Upper lobe of left lung (tissue), 4 donors: ENCODE measurements at regions not wholly inside any gene's neighbourhood (a gene's known extent, or its start where the extent isn't known, plus 50 kb on each side); places are given as distances from the start of the nearest gene placed in this dataset.

ENCODE experiments used
- EP300 ChIP-seq, 4 donors: sonication (generic); formaldehyde crosslinking; IDR thresholded peaks; one replicate each; pipeline ENCODE4 v1.5.1; 2017; ENCODE audit warnings: antibody characterized with exemption in 4 of 4, control low read depth in 2 of 4
- POLR2A ChIP-seq, 4 donors: fragments of 450-650 bp; IDR thresholded peaks; one replicate each; pipeline ENCODE4 v1.5.1; 2016 to 2017; ENCODE audit warnings: antibody characterized with exemption in 4 of 4, mild to moderate bottlenecking in 2 of 4
- POLR2AphosphoS5 ChIP-seq, 2 donors: sonication (generic); formaldehyde crosslinking; IDR thresholded peaks; one replicate each; pipeline ENCODE4 v1.5.1; 2017; ENCODE audit warnings: antibody characterized with exemption in 2 of 2
- TF ChIP-seq, protein P1 (sequence below), 6 experiments: fragments of 450-650 bp in 4 of 6; fragments of 200-600 bp in 2 of 6; sonication (generic) in 2 of 6; IDR thresholded peaks; one replicate each; pipeline ENCODE4 v1.5.1; 2016 to 2019; ENCODE audit warnings: antibody characterized with exemption in 6 of 6

DNA sequence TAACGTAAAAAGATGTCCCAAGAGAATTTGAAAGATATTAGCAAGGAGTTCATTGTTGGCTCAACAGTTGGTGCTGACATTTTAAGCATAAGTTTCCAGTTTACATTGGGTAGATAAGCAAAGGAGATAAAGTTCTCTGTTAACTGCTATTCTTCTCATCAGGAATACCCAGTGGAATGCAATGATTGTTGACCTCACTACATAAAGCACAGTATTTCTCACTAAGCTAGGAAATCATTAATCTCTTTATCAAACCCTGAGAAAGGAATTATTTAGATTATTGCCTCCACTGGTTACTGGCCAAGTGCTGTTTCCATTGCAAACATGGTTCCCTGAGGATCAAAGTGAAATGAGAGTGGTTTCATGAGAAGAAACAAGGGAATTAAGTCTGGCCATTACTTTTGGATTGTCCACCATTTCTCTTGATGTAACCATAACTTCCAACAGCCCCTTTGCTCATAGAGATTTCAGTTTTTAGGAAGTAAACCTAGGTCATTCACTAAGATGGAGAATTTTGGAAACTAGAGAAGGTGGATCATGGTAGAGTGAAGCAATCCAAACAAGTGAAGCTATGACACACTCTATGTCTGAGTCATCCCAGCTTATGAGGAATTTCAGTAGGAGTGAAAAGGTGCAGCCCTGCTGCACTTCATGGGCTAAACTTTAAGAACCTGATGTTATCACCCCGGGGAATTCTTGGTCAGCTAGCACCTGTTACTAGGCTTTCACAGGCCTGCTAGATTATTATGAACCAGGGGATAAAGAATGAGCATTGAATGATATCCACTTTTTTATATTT lies 163.4 kb downstream of the AREG start:
- TF ChIP-seq, protein P1, sequence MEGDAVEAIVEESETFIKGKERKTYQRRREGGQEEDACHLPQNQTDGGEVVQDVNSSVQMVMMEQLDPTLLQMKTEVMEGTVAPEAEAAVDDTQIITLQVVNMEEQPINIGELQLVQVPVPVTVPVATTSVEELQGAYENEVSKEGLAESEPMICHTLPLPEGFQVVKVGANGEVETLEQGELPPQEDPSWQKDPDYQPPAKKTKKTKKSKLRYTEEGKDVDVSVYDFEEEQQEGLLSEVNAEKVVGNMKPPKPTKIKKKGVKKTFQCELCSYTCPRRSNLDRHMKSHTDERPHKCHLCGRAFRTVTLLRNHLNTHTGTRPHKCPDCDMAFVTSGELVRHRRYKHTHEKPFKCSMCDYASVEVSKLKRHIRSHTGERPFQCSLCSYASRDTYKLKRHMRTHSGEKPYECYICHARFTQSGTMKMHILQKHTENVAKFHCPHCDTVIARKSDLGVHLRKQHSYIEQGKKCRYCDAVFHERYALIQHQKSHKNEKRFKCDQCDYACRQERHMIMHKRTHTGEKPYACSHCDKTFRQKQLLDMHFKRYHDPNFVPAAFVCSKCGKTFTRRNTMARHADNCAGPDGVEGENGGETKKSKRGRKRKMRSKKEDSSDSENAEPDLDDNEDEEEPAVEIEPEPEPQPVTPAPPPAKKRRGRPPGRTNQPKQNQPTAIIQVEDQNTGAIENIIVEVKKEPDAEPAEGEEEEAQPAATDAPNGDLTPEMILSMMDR (IDR thresholded peaks at IDR 0.05) = no peak
- TF ChIP-seq POLR2AphosphoS5 (IDR thresholded peaks at IDR 0.05) (no peak), POLR2A (IDR thresholded peaks at IDR 0.05) (no peak), EP300 (IDR thresholded peaks at IDR 0.05) (no peak)
